ENCODE measurements at regions not wholly inside any gene's neighbourhood (a gene's known extent, or its start where the extent isn't known, plus 50 kb on each side); places are given as distances from the start of the nearest gene placed in this dataset.

- no peaks in the 10 kb centered on the region for H3K36me3 Mint-ChIP-seq (ENCODE audit: low read depth)
- intact Hi-C loops (cut with micrococcal nuclease), result no loop called here
- no peak overlapping the region for H3K27ac Mint-ChIP-seq
- no peak for DNase-seq
- H3K4me1 Mint-ChIP-seq, result no peaks in the 10 kb centered on the region
- H3K27me3 Mint-ChIP-seq, result no peaks in the 10 kb centered on the region
- H3K9me3 Mint-ChIP-seq, result no peaks in the 10 kb centered on the region
- no peak overlapping the region for H3K4me3 Mint-ChIP-seq
Measured at GRCh38 chr18:56199580-56200330, 438.6 kb downstream of the TXNL1 start.

DNA sequence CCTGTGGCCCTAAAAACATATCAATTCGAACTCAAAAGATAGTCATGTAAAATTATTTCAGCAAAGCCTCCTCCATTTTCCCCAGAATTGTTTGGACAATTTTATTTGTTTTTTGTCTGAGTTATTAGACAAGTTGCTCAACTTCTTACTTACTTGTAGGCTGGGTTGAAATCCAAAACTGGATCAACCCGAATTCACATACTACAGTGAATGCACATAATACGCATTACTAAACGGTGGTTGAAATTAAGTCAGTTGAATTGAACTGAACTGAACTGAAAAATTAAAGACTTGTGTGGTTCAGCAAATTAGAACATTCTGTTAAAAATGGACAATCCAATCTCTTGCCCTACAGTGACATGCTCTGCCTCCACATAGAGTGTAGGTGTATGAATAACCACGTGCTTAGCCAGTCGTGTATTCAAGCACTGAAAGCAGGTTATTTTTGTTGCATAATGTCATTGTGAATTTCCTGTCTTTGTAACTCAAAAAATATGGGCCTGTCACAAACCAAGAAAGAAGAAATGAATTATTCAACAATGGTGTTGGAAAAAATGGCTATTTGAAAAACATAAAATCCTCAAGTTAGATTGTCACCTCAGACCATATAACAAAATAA, 441.0 kb downstream of the TXNL1 start:
- no peaks in the 10 kb centered on the region for H3K4me1 Mint-ChIP-seq
- no peak overlapping the region for H3K4me3 Mint-ChIP-seq
- no peaks in the 10 kb centered on the region for H3K9me3 Mint-ChIP-seq
- H3K36me3 Mint-ChIP-seq (ENCODE audit: low read depth), result no peaks in the 10 kb centered on the region
- no peaks in the 10 kb centered on the region for H3K27me3 Mint-ChIP-seq
- H3K27ac Mint-ChIP-seq, result no peak overlapping the region
- intact Hi-C loops (cut with micrococcal nuclease), result no loop called here
- DNase-seq, result no peak

GRCh38 chr18:56196495-56197225, 441.7 kb downstream of the TXNL1 start:
- intact Hi-C loops (cut with micrococcal nuclease), result no loop called here
- no peaks in the 10 kb centered on the region for H3K36me3 Mint-ChIP-seq (ENCODE audit: low read depth)

DNA sequence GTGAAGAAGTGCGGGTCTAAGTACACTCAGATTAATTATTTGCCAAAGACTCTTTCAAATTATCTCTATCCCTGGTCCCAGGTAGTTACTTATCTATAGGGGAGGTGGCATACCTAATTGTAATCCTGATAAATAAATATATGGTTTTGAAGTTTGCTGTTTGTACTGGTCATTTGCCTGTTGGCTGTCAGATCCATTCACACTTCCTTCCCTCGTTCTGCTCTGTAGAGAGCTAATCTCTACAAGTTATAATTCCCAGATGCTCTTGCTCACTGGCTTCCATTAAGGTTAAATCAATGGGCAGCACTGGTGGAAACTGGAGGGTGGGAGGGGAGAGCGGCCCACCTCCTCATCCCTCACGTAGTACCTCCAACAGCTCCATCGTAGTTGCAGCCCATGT, 447.1 kb downstream of the TXNL1 start:
- H3K36me3 Mint-ChIP-seq (ENCODE audit: low read depth), result no peaks in the 10 kb centered on the region
- H3K4me3 Mint-ChIP-seq, result no peak overlapping the region
- intact Hi-C loops (cut with micrococcal nuclease), result no loop called here

More at GRCh38 chr18:56196495-56197225, 441.7 kb downstream of the TXNL1 start:
- Mint-ChIP-seq H3K4me3 (no peak overlapping the region), H3K4me1 (no peaks in the 10 kb centered on the region), H3K9me3 (no peaks in the 10 kb centered on the region), H3K27ac (no peak overlapping the region), H3K27me3 (no peaks in the 10 kb centered on the region)
- no peak for DNase-seq

DNA sequence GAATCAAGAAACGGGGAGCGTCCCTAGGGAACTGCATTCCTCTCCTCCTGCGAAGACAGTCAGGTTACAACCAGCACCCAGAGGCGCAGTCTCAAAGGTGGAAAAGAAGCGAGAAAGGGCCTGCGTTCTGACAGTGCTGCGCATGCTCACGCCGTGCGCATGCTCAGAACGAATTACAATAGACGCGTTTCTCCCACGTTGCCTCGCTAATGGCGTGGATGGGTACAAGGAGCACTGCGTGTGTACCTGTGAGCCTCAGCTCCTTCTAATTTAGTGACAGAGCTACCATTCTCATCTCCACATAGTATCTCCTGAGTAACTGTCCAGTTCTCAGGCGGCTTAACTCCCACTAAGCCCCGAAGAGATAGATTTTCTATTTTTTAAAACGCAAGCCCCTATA, 448.8 kb downstream of the TXNL1 start:
- no peaks in the 10 kb centered on the region for H3K4me1 Mint-ChIP-seq
- no peaks in the 10 kb centered on the region for H3K9me3 Mint-ChIP-seq
- no peak overlapping the region for H3K4me3 Mint-ChIP-seq
- H3K27me3 Mint-ChIP-seq, result no peaks in the 10 kb centered on the region
- intact Hi-C loops (cut with micrococcal nuclease), result no loop called here
- H3K36me3 Mint-ChIP-seq (ENCODE audit: low read depth), result no peaks in the 10 kb centered on the region
- H3K27ac Mint-ChIP-seq, result no peak overlapping the region
- no peak for DNase-seq

More for the DNA sequence above, 447.1 kb downstream of the TXNL1 start:
- Mint-ChIP-seq H3K27ac (no peak overlapping the region), H3K9me3 (no peaks in the 10 kb centered on the region), H3K27me3 (no peaks in the 10 kb centered on the region), H3K4me1 (no peaks in the 10 kb centered on the region)
- DNase-seq, result no peak

GRCh38 chr18:56188529-56189275, 449.7 kb downstream of the TXNL1 start:
- no peak for DNase-seq
- Mint-ChIP-seq H3K27me3 (no peaks in the 10 kb centered on the region), H3K4me3 (no peak overlapping the region), H3K27ac (no peak overlapping the region), H3K36me3 (ENCODE audit: low read depth) (no peaks in the 10 kb centered on the region), H3K9me3 (peaks cover 2% of the 10 kb centered on the region), H3K4me1 (no peaks in the 10 kb centered on the region)
- intact Hi-C loops (cut with micrococcal nuclease), result no loop called here

DNA sequence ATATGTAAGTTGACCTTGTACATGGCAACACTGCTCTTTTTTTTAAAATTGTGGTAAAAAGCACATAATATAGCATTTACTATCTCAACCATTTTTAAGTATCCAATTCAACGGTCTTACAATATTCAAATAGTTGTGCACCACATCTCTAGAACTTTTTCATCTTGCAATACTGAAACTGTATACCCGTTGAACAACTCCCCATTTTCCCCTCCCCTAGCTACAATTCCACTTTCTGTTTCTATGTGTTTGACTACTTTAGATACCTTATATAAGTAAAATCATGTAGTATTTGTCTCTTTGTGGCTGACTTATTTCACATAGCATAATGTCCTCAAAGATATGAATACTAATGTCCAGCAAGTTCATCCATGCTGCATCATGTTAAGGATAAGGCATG, 452.1 kb downstream of the TXNL1 start:
- H3K36me3 Mint-ChIP-seq (ENCODE audit: low read depth), result no peaks in the 10 kb centered on the region
- H3K4me3 Mint-ChIP-seq, result no peak overlapping the region
- no peaks in the 10 kb centered on the region for H3K4me1 Mint-ChIP-seq
- no peaks in the 10 kb centered on the region for H3K27me3 Mint-ChIP-seq
- no peak overlapping the region for H3K27ac Mint-ChIP-seq
- peaks cover 4% of the 10 kb centered on the region for H3K9me3 Mint-ChIP-seq
- no peak for DNase-seq
- intact Hi-C loops (cut with micrococcal nuclease), result no loop called here

DNA sequence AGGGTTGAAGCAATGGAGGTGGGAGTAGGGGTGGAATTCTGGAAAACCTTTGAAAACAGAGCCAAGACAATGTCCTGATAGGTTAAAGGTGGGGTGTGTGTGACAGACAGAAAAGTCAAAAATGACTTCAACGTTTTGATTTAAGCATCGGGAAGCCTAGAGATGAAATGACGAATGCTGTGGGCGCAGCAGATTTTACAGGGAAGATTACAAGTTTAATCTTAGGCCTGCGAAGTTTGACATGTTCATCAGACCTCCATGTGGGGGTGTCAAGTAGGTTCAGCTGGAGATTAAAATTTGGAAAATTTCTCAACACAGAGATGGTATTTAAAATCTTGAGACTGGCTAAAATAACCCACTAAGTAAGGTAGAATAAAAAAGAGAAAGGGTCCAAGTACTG, 453.3 kb downstream of the TXNL1 start:
- H3K27me3 Mint-ChIP-seq, result no peaks in the 10 kb centered on the region
- intact Hi-C loops (cut with micrococcal nuclease), result no loop called here
- H3K27ac Mint-ChIP-seq, result no peak overlapping the region
- no peak for DNase-seq
- no peak overlapping the region for H3K4me3 Mint-ChIP-seq
- H3K9me3 Mint-ChIP-seq, result peaks cover 4% of the 10 kb centered on the region
- H3K4me1 Mint-ChIP-seq, result no peaks in the 10 kb centered on the region
- H3K36me3 Mint-ChIP-seq (ENCODE audit: low read depth), result no peaks in the 10 kb centered on the region

DNA sequence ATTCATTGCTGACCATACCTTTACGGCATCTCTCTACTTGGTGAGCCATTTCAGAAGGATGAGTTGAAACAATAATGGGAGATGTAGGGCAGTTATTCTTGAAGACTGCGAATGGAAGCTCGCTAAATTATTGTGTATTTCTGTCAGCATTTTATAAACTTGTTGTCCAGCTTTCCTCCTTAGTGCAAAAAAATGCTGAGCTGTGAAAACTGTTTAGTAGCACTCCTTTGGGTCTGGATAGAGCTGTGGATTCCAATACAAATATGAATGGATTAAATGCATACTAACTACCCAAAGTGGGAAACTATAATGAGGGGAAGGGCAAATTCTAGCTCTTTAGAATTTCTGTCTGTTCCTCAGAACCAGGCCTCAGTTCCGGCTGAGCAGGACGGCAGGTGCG, 461.6 kb downstream of the TXNL1 start:
- Mint-ChIP-seq H3K9me3 (no peaks in the 10 kb centered on the region), H3K4me3 (no peak overlapping the region), H3K4me1 (no peaks in the 10 kb centered on the region), H3K27ac (no peak overlapping the region), H3K27me3 (no peaks in the 10 kb centered on the region), H3K36me3 (ENCODE audit: low read depth) (no peaks in the 10 kb centered on the region)
- intact Hi-C loops (cut with micrococcal nuclease), result no loop called here
- no peak for DNase-seq

DNA sequence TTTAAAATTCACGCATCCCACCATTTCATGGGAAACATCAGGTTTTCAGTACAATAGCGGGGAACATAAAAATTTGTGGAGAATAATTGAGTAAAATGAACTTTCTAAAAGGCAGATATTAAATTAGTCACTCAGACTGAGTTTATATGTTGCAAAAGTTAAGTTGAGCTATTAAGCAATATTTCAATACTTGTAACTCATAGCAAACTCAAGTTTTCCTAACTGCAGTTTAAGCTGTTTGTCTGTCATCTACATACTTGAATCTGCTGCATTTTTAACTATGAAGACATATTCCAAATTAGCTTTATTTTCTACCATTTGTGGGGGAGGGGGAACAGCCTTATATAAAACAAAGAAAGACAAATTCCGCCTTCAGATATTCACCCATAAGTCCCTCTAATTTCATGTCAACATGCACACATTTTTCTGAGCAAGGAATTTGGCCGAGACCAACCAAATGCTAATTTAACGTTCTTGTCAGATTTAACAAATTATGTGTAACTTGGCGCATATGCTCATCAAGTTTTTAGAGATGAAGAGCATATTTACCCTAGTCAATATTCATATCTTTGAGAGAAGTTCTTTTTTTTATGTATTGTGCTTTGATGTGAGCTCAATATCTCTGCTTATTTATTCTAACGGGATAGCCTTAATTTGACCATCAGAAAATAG, 462.9 kb downstream of the TXNL1 start:
- DNase-seq, result no peak
- H3K36me3 Mint-ChIP-seq (ENCODE audit: low read depth), result no peaks in the 10 kb centered on the region
- no peaks in the 10 kb centered on the region for H3K9me3 Mint-ChIP-seq
- intact Hi-C loops (cut with micrococcal nuclease), result no loop called here
- H3K4me1 Mint-ChIP-seq, result no peaks in the 10 kb centered on the region
- H3K27ac Mint-ChIP-seq, result no peak overlapping the region
- H3K27me3 Mint-ChIP-seq, result no peaks in the 10 kb centered on the region
- H3K4me3 Mint-ChIP-seq, result no peak overlapping the region

- Mint-ChIP-seq H3K4me3 (no peak overlapping the region), H3K9me3 (peaks cover 5% of the 10 kb centered on the region), H3K27ac (no peak overlapping the region), H3K27me3 (no peaks in the 10 kb centered on the region), H3K36me3 (ENCODE audit: low read depth) (no peaks in the 10 kb centered on the region), H3K4me1 (no peaks in the 10 kb centered on the region)
- intact Hi-C loops (cut with micrococcal nuclease), result no loop called here
- DNase-seq, result no peak
Measured at GRCh38 chr18:56173542-56174220, 464.7 kb downstream of the TXNL1 start.

GRCh38 chr18:56172527-56172926, 465.9 kb downstream of the TXNL1 start:
- no peaks in the 10 kb centered on the region for H3K27me3 Mint-ChIP-seq
- H3K36me3 Mint-ChIP-seq (ENCODE audit: low read depth), result no peaks in the 10 kb centered on the region
- intact Hi-C loops (cut with micrococcal nuclease), result no loop called here
- no peaks in the 10 kb centered on the region for H3K4me1 Mint-ChIP-seq
- H3K4me3 Mint-ChIP-seq, result no peak overlapping the region
- H3K9me3 Mint-ChIP-seq, result peaks cover 5% of the 10 kb centered on the region
- no peak overlapping the region for H3K27ac Mint-ChIP-seq
- no peak for DNase-seq

- H3K9me3 Mint-ChIP-seq, result peaks cover 5% of the 10 kb centered on the region
- H3K27ac Mint-ChIP-seq, result no peak overlapping the region
- intact Hi-C loops (cut with micrococcal nuclease), result no loop called here
- H3K4me3 Mint-ChIP-seq, result no peak overlapping the region
- H3K27me3 Mint-ChIP-seq, result no peaks in the 10 kb centered on the region
- H3K4me1 Mint-ChIP-seq, result no peaks in the 10 kb centered on the region
- no peaks in the 10 kb centered on the region for H3K36me3 Mint-ChIP-seq (ENCODE audit: low read depth)
- DNase-seq, result no peak
Measured at GRCh38 chr18:56171848-56172247, 466.5 kb downstream of the TXNL1 start.

Measured in activated CD4-positive, alpha-beta T cell treated with anti-CD3 and anti-CD28 coated beads, Interleukin-2, amount 10 ng/mL, durations not matched to agents 24 days and 14 days (primary cell).